Motor neuron (in vitro differentiated cells): ENCODE measurements at regions not wholly inside any gene's neighbourhood (a gene's known extent, or its start where the extent isn't known, plus 50 kb on each side); places are given as distances from the start of the nearest gene placed in this dataset.

Experiments
- ATAC-seq, 8 experiments: fragments of 200-7000 bp; cut with Tn5 transposase; replicated peaks in 6 of 8; 2 replicates each; pipeline ENCODE4 v1.8.0; 2021; ENCODE audit warnings: mild to moderate bottlenecking in 8 of 8, moderate library complexity in 8 of 8
- H3K27ac ChIP-seq, 2 donors: fragments of 250-450 bp; sonication (Bioruptor Pico); 2 replicates each; pipeline ENCODE4 v1.9.0; 2021; ENCODE audit warnings: antibody characterized with exemption in 2 of 2, mild to moderate bottlenecking in 2 of 2, moderate library complexity in 1 of 2
- H3K4me1 ChIP-seq, 2 donors: fragments of 250-450 bp; sonication (Bioruptor Pico); replicated peaks in 1 of 2; 2 replicates each; pipeline ENCODE4 v1.6.1; 2021; ENCODE audit warnings: antibody characterized with exemption in 2 of 2, mild to moderate bottlenecking in 2 of 2, moderate library complexity in 1 of 2
- H3K4me3 ChIP-seq, 5 donors: fragments of 250-450 bp; sonication (Bioruptor Pico); 2 replicates each; pipeline ENCODE4 v1.9.0; 2021; ENCODE audit warnings: antibody characterized with exemption in 5 of 5, mild to moderate bottlenecking in 5 of 5, moderate library complexity in 4 of 5
- WGBS, 10 experiments: fragments of 450-650 bp; shearing (Covaris generic); methylation state at CpG; one replicate each; pipeline ENCODE4 v1.0.0; 2022; 5-methylcytosine and 5-hydroxymethylcytosine counted together
- in situ Hi-C, 9 experiments: fragments of 400-800 bp; cut with MboI; loops; one replicate each; pipeline ENCODE4 v1.15.0; 2021; ENCODE audit warnings: low sequenced_read_pairs in 9 of 9, low pct_unique_long_range_greater_than_20kb in 2 of 9; ENCODE audit not compliant: unreplicated experiment in 9 of 9

DNA sequence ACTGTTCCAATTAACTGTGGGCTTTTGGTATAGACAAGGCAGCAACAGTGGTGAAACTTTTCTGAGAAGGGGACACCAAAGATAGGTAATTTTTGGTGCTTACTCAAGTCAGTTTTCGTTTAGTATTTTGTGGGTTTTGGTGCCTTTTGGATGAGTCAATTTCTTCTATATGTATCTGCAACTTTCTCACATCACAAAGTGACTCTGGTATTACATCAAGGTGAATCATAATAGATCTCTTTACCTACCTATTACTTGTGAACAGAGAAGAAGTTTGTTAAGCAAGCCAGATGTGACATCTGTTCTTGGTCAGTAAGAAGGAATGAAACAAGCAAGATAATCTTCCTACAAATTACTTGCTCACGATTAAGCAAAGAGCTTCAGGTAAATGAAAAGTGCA lies 732.4 kb upstream of the DPPA4 start:
- in situ Hi-C loops: no loop called here
- ATAC-seq: no peak

DNA sequence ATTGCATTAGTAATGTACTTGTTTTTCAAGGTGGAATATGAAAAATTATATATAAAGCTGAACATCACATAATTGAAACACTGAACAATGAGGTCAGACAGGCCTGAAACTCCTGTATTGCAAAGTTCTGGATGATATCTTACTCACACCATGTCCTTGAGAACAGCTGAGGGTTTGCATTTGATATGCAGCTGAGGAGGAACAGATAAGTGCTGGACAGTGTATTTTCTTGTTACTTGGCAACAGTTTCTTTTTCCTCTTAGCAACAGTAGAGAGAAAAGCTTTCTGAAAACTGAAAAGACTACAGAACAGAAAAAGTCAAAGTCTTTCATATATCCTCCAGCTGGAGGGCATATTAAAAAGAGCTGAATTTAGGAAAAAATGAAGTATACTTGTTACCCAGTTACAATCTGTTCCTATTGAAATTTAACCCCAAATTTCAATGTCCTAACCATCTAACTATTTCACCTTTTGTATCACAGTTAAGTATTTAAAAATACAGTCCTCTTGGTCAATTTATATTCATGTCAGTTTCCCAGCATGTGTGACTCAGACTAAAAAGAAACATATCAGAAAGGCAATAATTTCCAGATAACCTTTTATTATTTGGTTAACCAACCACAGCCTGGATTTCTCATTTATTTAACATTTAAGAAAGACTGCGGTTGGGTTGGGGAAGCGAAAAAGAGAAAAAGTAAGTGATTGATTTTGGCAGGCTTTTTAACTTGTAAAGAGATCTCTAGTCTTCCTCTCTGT lies 733.0 kb upstream of the DPPA4 start:
- in situ Hi-C loops: no loop called here
- no peak overlapping the region for H3K4me3 ChIP-seq
- peaks cover 0 to 12% of the 10 kb centered on the region in 2 donors for H3K4me1 ChIP-seq
- no peak overlapping the region for H3K27ac ChIP-seq
- WGBS, 10 experiments: 56 to 100% (median 83%) methylated on average over 1 to 2 of the region's 2 CpGs; no CpG with 5 or more reads in 2 of the 10 experiments
- ATAC-seq: peak; percentile 19 to 98 (median 66)

More for the DNA sequence above, 732.4 kb upstream of the DPPA4 start:
- Histone ChIP-seq H3K4me3 (no peak overlapping the region), H3K27ac (no peak overlapping the region), H3K4me1 (peaks cover 0 to 12% of the 10 kb centered on the region in 2 donors)
- 8 to 93% (median 48%) methylated on average over 1 to 2 of the region's 2 CpGs; no CpG with 5 or more reads in 3 of the 10 experiments for WGBS, 10 experiments

DNA sequence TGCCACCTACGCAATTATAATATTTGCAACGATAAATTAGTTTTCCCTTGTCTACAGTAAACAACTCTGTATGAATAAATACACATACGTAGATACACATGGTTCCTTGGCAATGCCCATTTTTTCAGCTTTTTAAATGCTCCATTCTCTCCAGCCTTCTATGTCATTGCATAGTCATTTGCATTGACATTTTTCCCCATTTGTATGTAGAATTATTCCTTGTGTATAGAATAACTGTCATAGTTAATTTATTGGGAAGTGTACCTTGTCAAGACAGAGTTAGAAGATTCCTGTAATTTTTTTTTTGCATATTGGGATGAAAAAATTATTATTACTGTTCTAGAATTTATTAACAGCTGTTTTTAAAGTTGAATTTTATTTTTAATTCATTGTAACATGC lies 736.7 kb upstream of the DPPA4 start:
- in situ Hi-C loops: no loop called here
- no peak overlapping the region for H3K27ac ChIP-seq
- 42 to 100% (median 88%) methylated on average over 1 to 3 of the region's 3 CpGs for WGBS, 10 experiments
- peaks cover 0 to 12% of the 10 kb centered on the region in 2 donors for H3K4me1 ChIP-seq
- ATAC-seq: no peak
- H3K4me3 ChIP-seq: no peak overlapping the region

DNA sequence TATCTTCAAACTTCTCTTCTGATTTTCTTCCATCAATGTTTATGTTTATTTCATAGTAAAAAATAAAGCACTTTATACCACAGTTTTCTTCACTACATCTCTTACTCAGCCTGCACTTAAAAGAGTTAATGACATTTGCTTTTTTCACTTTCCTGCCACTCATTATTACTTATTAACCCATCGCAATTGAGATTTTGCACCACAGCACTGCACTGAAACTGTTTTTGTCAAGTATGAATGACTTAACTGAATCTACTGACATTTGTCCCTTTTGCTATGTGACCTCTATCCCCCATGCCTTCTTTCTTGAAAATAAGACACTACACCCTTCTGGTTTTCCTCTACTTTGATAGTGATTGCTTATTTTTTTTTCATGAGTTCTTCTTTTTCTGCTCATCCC lies 739.7 kb upstream of the DPPA4 start:
- Histone ChIP-seq H3K27ac (no peak overlapping the region), H3K4me1 (no peaks in the 10 kb centered on the region), H3K4me3 (no peak overlapping the region)
- no peak for ATAC-seq
- in situ Hi-C loops: no loop called here
- WGBS, 10 experiments: 43 to 100% (median 65%) methylated on average over 1 of the region's 1 CpG; no CpG with 5 or more reads in 3 of the 10 experiments

DNA sequence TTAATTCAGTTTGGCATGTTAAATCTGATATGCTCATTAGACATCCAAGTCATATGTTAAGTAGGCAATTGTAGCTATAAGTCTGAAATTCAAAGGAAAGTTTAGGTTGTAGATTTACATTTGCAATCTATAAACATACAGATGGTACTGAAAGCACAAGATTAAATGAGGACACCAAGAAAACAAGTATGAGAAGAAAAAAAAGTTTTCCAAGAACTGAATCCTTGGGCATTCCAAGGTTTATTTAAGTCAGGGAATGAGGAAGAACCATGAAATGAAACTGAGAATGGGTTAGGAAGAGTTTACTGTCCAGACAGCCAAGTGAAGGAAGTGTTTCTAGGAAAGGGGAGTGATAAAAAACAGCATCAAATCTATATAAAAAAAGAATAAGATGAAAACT lies 756.1 kb upstream of the DPPA4 start:
- H3K27ac ChIP-seq: no peak overlapping the region
- in situ Hi-C loops: no loop called here
- no peak overlapping the region for H3K4me3 ChIP-seq
- no peaks in the 10 kb centered on the region for H3K4me1 ChIP-seq
- peak in 1 of 8 experiments; percentile 44 for ATAC-seq

DNA sequence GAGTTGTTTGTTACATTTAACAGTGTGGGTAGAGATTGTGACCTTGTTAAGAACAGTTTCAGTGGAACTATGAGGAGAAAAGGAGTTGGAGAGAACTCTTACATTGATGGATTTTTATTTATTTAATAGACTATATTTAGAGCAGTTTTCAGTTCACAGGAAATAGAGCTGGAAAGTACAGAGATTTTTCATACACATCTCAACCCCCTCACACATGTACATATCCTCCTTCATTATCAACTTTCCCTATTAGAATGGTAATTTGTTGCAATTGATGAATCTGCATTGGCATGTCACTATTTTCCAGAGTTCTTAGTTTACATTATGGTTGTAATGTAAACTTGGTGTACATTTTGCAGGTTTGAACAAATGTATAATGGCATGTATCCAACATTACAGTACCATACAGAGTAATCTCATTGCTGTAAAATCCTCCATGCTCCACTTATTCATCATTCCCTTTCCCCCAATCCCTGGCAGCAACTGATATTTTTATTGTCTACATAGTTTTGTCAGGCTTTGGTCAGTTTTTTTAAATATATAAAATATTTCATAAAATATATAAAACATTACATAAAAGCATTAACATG lies 756.6 kb upstream of the DPPA4 start:
- no peak overlapping the region for H3K27ac ChIP-seq
- H3K4me1 ChIP-seq: no peaks in the 10 kb centered on the region
- in situ Hi-C loops: no loop called here
- no peak overlapping the region for H3K4me3 ChIP-seq
- ATAC-seq: peak in 1 of 8 experiments; percentile 67

DNA sequence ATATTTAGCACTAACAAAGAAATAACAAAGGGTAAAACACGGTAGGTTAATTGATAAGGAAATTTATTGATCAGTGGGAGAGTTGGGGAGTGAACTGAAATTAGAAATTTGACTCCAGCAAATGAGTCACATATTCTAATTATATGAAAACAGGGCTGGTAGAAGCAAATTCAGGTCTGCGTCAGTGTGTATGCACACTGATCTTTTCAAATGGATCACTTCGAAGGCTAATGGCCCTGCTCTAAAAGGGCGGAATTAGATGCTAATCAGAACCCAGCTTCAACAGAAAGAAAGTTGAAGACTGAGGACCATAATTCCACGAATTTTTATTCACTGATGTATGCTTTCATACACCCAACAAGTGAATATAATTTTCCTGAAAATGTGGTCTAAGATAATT lies 762.4 kb upstream of the DPPA4 start:
- 0 to 80% (median 31%) methylated on average over 1 to 5 of the region's 5 CpGs for WGBS, 10 experiments
- Histone ChIP-seq H3K4me1 (no peaks in the 10 kb centered on the region), H3K27ac (no peak overlapping the region), H3K4me3 (no peak overlapping the region)
- in situ Hi-C loops: no loop called here
- ATAC-seq: peak in 3 of 8 experiments; percentile 92 to 100 (median 99)

DNA sequence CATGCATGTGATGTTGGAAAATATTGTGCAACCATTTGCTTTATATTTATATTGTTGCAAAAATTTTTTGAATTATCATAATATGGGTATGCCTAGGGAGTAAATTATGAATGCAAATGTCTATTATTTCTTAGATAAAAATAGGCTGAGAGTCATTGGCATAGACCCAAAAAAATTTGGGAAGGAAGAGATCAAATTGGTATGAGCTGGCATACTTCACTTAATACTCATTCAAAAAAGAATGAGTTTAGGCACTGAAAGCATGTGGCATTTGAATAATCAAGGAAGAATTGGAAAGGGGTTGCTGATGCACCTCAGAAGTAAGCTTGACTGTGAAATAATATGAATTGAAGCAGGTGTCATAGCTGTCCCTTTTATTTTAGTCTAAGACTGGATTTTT lies 764.0 kb upstream of the DPPA4 start:
- Histone ChIP-seq H3K4me3 (no peak overlapping the region), H3K4me1 (no peaks in the 10 kb centered on the region), H3K27ac (no peak overlapping the region)
- ATAC-seq: peak in 1 of 8 experiments; percentile 44
- in situ Hi-C loops: no loop called here

DNA sequence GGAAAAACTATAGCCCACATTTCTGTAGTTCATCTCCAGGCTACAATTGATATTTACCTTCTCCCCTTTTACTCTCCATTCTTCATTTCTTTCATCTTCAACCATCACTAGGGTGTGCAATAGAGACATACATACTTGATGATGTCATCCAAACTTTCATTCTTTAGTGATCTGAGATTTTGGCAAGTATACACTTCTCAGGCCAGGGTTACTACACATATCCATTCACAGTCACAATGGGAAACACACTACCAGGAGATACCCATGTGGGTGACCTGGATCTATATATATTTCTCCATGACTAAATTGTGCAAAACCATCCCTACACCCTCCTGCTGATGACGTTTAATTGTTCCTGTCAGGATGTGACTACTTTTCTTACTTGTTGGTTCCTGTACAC lies 769.5 kb upstream of the DPPA4 start:
- 33 to 89% (median 50%) methylated on average over 1 of the region's 1 CpG; no CpG with 5 or more reads in 6 of the 10 experiments for WGBS, 10 experiments
- in situ Hi-C loops: no loop called here
- no peaks in the 10 kb centered on the region for H3K4me1 ChIP-seq

DNA sequence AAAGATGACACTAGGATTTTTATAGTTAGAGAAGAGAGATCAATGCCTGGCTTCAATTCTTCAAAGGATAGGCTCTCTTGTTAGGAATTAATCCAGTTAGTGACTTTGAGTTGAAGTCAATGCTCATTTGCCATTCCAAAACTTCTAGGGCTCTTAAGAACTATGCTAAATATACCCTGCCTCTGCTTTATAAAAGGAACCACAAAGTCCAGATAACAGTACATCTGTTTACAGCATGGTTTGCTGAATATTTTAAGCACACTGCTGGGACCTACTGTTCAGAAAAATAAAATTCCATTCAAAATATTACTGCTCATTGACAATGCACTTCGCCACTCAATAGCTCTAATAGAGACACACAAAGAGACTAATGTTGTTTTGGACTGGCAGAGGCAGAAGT lies 786.6 kb upstream of the DPPA4 start:
- H3K4me1 ChIP-seq: no peaks in the 10 kb centered on the region
- peak in 2 of 8 experiments; percentile 35 to 69 for ATAC-seq
- in situ Hi-C loops: no loop called here
- no peak overlapping the region for H3K27ac ChIP-seq
- H3K4me3 ChIP-seq: no peak overlapping the region
- 50 to 100% (median 69%) methylated on average over 1 of the region's 1 CpG; no CpG with 5 or more reads in 4 of the 10 experiments for WGBS, 10 experiments

More for the DNA sequence above, 769.5 kb upstream of the DPPA4 start:
- no peak for ATAC-seq
- no peak overlapping the region for H3K27ac ChIP-seq
- H3K4me3 ChIP-seq: no peak overlapping the region

DNA sequence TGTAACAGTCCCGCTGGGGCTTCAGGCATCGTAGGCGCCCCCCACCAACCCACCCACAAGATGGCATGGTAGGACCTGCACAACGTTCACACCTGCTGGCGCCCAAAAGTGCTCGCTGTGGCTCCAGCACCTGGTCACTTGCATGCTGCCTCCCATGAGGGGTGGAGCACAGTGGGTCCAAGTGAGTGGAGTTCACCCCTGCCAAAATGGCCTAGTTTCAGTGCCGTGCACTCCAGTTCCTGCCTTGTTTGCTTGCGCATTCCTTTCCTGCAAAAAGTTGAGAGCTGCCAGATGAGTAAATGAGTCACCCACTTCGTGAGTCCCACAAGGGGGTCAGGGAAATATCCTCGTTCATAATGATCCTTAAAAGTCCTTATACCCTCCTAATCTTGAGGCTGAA lies 788.7 kb upstream of the DPPA4 start:
- in situ Hi-C loops: no loop called here
- 60 to 100% (median 92%) methylated on average over 1 to 7 of the region's 10 CpGs; no CpG with 5 or more reads in 6 of the 10 experiments for WGBS, 10 experiments
- H3K27ac ChIP-seq: no peak overlapping the region
- no peak overlapping the region for H3K4me3 ChIP-seq
- no peaks in the 10 kb centered on the region for H3K4me1 ChIP-seq
- no peak for ATAC-seq

DNA sequence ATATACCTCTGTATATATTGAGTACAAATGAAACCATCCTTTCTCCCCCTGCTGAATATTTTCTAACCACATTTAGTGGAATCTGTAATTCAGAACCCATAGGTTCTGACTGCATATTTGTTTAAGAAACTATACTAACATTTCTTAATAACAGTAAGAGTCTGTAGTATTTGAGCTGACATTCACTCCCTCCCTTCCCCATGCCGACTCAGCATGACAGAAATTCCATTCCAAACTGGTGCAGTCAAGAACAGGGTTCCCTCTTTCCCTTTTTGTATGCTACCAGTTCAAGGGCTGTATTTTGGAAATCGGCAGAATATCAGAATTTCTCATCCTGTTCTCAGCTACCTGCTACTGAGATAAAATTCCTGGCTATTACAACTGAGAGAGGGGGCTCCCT lies 796.6 kb upstream of the DPPA4 start:
- H3K4me1 ChIP-seq: no peaks in the 10 kb centered on the region
- no peak for ATAC-seq

DNA sequence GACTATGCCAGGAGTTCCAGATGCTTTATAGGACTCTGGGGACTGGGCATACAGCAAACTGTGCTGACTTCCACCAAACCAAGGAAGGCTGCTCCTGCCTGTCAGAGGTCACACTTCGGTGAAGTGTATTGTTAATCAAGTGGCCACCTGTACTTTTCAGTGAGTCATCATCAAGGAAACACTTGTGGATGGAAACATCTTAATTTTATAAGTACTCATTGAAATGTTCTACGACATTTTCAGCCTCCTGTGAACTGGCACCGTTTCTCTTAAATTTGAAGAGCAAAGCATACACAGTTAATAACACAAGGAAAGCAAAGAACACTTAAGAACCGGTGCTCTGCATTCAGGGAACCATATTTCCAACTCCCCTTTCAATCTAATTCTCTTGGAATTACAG lies 801.7 kb upstream of the DPPA4 start:
- H3K4me1 ChIP-seq: no peaks in the 10 kb centered on the region
- no peak overlapping the region for H3K27ac ChIP-seq
- WGBS, 10 experiments: 5 to 100% (median 73%) methylated on average over 1 to 4 of the region's 4 CpGs
- peak in 2 of 8 experiments; percentile 19 to 36 for ATAC-seq
- H3K4me3 ChIP-seq: no peak overlapping the region
- in situ Hi-C loops: no loop called here

More for the DNA sequence above, 796.6 kb upstream of the DPPA4 start:
- H3K4me3 ChIP-seq: no peak overlapping the region
- H3K27ac ChIP-seq: no peak overlapping the region
- 0 to 82% (median 80%) methylated on average over 1 to 2 of the region's 2 CpGs; no CpG with 5 or more reads in 3 of the 10 experiments for WGBS, 10 experiments
- in situ Hi-C loops: no loop called here

DNA sequence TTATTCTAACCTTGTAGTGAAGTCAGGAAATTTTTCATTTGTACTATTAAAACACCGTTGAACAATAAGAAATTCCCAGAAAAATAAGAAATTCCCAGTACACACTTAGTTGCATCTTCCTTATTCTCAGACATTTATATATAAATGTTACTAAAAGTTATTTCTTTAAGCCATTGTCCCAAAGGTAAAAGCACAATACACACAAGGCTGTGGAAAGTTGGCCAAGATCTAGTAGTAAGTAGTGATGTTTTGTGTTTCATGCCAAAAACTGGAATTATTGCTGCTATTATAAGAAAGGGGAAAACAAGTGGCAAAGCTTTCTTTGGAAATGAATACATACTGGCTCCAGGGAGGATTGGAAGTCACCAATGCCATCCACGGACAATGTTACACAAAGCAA lies 802.5 kb upstream of the DPPA4 start:
- Histone ChIP-seq H3K4me1 (no peaks in the 10 kb centered on the region), H3K27ac (no peak overlapping the region), H3K4me3 (no peak overlapping the region)
- no peak for ATAC-seq
- in situ Hi-C loops: no loop called here
- WGBS, 10 experiments: 0 to 88% (median 56%) methylated on average over 1 to 2 of the region's 2 CpGs; no CpG with 5 or more reads in 2 of the 10 experiments
